Astrocyte (in vitro differentiated cells and primary cell): ENCODE measurements at regions not wholly inside any gene's neighbourhood (a gene's known extent, or its start where the extent isn't known, plus 50 kb on each side); places are given as distances from the start of the nearest gene placed in this dataset.

Source experiments
- CTCF ChIP-seq: IDR thresholded peaks from 2 replicates; pipeline ENCODE4 v1.5.1; 2011; ENCODE audit warnings: low read depth, mild to moderate bottlenecking, inconsistent platforms, low read length, moderate library complexity; ENCODE audit not compliant: insufficient read depth
- EZH2 ChIP-seq: IDR thresholded peaks from 2 replicates; pipeline ENCODE4 v1.6.1; 2012; ENCODE audit warnings: mild to moderate bottlenecking, low read length, inconsistent platforms; ENCODE audit not compliant: insufficient read depth

- TF ChIP-seq CTCF, result no peak
- TF ChIP-seq EZH2, result no peak
Observed at GRCh38 chr12:5203720-5204119, 160.0 kb downstream of the KCNA5 start.
